GM19328 (cell line): ENCODE measurements at regions not wholly inside any gene's neighbourhood (a gene's known extent, or its start where the extent isn't known, plus 50 kb on each side); places are given as distances from the start of the nearest gene placed in this dataset.

ENCODE experiments used
- ATAC-seq: cut with Tn5 transposase; IDR thresholded peaks from one replicate; pipeline ENCODE4 v1.9.1; 2021; ENCODE audit warnings: mild to moderate bottlenecking, moderate library complexity; ENCODE audit not compliant: unreplicated experiment

DNA sequence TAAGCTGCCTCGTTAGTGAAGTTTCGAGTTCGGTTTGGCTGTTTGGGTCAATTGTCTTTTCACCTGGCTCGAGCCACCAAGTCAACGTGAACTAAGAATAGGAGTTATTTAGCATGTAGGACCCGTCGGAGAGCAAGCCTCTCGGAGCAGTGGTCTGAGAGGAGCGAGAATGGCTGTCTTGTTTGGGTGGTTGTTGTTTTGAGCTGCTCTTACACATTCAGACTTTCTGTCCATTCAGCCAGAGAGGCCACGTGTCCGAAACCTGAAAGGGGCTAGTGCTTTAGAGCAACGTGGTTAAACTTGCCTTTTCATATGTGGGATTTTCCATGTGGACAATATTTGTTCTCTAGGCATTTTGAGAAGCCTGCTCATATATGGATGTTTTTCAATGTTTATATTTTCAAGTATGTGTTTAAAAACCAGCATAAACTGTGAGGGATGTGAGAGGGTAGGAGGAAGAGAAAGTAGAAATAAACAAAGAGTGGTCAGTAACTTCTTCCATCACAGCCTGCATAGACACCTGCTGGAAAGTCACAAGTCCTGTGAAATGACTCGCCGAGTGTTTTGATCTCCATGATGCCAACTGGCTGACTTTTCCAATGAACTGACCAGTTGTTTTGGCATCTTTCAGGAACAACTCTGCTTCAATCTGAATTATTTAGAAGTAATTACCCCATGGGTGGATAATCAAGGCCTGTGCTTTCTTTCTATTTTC lies 221.0 kb downstream of the ASCL1 start:
- ATAC-seq: no peak

DNA sequence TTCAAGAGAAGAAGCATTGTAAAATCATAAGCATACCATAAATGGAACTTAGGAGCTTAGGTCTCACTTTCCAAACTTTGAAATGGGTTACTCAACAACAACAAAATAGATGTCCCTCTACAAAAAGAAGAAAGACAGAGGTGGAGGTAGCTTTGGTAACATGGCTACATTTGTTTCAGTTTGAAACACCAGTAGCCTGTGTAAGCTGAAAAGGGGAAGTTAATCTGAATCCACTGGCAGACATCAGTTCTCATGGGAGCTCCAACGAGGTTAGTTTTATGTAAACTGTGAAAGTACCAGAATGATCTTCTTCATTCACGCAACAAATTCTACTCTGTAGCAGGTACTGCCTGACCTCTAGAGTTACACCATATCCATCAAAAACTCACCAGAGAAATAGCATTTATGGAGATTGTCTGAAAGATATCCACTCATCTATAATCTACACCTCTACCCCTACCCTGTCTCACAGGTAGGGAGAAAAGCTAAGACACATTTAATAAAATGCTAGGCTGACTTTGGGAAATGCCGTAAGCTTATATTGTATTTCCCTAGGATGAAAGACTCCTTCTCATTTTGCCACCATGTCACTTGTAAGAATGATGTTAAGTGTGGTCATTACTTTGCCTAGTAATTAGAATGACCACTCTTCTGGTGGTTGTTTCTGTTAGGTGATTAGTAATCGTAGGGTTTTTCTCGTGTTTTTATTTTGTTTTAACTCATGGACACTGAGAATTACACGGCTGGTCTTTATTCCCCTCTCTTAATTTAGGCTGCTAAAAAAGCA lies 224.1 kb downstream of the ASCL1 start:
- peak; percentile 90 for ATAC-seq

DNA sequence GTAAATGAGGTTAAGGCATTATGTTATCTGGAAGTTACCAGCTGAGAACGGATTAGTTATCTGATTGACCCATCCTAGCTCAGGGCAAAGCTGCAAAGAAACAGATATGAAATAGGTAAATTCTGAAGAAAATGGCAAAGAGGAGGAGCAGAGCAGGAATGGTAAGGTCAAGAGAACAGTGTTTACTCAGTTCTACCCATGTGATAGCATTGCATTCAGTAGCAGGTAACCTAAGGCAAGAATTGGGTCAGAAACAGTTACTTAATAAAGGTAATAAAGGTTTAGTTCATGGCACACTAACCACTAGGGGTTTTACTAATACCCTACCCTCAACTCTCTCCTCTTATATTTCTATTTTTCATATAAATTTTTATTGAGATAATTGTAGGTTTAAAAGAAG lies 224.8 kb downstream of the ASCL1 start:
- no peak for ATAC-seq

DNA sequence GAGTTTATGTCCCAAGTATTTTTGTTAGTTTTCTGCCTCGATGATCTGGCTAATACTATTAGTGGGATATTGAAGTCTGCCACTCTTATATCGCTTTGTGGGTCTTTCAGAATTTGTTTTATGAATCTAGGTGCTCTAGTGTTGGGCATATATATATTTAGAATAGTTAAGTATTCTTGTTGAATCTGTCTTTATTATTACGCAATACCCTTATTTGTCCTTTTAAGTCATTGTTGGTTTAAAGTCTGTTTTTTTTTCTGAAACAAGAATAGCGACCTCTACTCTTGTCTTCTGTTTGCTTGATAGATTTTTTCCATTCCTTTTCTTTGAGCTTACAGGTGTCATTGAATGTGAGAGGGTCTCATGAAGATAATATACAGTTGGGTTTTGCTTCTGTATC lies 239.0 kb downstream of the ASCL1 start:
- no peak for ATAC-seq

DNA sequence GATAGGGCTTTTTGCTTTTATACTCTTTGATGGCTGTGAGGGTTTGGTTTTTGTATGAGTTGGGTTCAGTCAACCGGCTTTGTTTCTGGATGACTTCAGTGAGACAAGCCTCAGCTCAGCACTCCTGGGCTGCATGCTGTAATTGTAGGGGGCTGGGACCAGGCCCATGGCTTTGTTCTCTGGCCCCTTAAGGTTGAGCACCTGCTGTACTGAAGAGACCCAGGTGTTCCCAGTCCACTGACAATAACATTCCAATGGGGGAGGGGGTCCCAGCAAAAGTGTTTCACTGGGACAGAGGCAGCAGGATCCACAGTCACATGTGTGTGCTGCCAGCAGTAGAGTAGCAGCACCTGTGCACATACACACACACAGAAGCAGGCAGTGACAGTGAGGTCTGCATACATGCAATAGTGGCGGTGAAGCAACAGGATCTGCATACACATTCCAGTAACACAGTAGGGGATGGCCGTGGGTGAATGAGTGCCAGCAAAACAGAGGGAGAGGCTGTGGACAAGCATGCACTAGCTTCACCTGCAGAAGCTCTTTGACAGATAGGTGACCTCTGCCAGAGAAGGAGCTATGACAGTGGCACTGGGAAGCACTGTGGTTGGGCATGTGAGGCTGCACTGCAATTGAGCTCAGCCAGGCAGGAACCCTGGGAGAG lies 240.4 kb downstream of the ASCL1 start:
- ATAC-seq: no peak

DNA sequence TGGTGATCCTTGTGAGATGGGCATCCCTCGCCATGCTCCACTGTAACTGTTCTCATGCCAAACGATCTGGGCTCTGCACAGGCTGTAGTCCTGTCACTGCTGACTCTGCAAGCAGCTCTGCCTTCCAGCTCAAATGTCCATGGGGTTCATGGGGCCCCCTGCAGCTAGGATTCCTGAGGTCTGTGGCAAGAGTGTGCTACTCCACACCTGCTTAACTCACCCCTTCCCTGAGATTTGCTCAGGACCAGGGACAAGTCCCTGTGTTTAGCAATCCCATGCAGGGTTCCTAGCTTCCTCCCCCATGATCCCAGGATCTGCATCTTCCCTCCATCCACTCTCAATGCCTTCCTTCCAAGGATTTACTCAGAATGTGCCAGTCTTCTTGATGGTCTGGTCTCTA lies 241.0 kb downstream of the ASCL1 start:
- no peak for ATAC-seq

DNA sequence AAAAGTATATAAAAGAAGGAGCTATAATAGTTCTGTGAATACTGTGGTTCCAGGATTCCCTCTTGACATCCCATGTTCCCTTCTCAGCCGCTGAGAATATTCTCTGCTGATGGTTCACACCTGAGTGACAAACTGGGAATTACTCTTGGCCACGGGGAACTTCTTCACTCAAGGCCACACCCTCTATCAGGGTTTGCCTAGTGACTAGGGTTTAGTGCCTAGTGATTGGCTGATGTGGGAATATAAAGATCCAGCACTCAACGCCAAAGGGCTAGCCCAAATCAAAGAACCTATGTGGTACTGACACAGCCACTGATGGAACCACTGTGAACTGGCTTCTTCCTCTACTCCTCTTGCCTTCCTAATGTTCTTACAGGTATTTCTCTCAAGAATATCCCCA lies 248.4 kb downstream of the ASCL1 start:
- no peak for ATAC-seq

DNA sequence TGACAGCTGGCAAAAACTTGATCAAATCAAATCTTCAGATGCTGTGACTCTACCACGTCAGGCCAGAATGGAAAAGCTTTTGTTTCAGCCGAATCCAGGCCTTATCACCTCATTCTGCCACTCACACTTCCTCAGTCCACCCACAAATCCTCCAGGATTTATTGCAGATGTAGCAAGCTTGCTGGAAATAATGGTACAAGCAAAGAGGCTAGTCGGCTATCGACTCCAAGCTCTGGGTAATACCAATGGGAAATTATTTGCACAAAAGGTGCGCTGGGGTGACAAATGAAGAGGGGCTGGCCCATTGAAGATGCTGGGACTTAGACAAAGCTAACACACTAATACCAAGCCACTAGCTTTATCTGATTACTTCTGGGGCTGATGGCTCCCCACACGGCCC lies 250.5 kb downstream of the ASCL1 start:
- no peak for ATAC-seq

DNA sequence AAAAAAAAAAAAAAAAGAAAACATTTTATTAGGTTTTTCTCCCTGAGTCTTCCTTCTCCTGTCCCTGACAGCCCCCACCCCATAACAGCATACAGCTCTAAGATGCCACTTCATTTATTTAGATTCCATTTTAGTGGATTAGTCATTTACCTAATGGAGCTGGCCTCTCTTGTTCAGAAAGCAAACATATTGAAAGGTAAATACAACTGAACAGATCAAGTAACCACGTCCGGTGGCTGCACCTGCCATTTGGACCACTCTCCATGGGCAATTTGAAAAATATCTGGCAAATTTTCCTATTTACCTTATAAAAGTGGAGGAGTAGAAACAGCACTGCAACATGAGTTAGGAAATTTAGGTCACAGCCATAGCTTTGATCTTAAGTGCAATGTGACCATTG lies 254.6 kb downstream of the C12orf42 start:
- no peak for ATAC-seq

DNA sequence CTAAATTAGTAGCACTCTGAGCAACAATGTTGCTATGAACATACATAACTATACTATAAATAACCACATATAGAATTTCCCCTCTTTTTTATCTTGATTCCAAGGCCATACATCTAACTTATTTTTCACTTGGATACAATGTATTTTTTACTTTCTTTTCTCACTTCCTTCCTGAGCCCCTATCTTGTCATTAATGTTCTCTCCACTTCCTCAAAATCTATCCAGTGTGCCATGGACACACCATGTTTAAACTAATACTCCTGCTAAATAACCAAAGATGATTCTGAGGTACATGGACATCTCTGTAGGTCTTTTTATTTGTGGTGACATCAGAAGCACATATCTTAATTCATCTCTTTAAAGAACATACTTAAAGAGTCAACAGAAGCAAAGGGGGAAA lies 251.2 kb downstream of the C12orf42 start:
- ATAC-seq: no peak

DNA sequence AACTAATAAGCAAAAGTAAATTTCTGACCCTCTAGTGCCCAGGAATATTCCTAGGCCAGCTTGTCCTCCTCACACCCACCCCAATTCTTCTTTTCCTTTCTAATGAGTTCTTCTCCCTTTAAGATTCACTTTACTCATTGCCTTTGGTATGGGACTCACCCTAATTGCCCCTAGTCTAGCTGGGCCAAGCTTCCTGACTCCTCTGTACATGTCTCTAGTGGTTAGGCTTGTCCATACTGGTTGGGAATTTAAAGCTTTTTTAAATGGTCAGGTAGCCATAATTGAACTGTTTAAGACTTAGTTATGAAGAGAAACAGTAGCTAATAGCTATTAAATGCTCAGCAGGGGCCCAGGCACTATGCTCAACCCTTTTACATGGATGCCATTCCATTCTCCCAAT lies 248.2 kb downstream of the C12orf42 start:
- ATAC-seq: no peak

DNA sequence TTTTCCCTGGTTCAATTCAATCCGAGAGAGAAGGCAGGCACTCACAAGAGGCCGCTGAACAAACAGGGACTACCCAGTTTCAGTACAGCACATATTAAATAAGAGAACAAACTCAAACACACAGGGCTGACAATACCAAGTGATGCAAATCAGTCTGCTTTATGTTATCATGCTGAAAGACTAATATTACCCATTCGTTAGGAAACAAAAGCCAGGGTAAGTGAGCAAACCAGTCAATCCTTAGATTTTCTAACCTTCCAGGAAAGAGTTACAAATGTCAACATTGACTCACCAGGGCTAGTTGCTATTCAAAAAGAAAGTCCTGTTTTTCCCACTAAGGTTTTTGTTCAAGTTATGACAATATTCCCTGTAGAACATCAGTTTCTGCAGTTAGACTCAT lies 246.2 kb downstream of the C12orf42 start:
- ATAC-seq: no peak

DNA sequence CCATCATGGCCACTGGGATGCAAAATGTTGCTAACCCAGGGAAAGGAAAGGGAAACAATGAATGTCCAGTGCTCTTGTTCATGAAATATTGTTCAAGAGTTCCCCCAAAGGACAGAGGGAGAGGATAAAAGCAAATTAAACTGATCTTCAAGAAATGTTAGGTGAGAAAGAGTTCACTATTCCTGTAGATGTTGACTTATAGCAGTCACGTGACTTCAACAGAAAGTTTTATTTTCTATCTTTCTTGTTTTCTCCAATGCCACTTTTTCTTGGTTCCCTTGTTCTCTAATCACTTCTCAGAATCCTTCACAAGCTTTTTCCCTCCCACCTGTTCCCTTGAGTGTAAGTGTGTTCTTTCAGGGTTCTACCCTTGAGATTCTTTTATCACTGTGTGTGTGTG lies 245.3 kb downstream of the C12orf42 start:
- ATAC-seq: no peak
